ENCODE measurements at regions not wholly inside any gene's neighbourhood (a gene's known extent, or its start where the extent isn't known, plus 50 kb on each side); places are given as distances from the start of the nearest gene placed in this dataset.
A peak's percentile ranks its signal among the peaks of the same experiment; 100 is the strongest.

DNA sequence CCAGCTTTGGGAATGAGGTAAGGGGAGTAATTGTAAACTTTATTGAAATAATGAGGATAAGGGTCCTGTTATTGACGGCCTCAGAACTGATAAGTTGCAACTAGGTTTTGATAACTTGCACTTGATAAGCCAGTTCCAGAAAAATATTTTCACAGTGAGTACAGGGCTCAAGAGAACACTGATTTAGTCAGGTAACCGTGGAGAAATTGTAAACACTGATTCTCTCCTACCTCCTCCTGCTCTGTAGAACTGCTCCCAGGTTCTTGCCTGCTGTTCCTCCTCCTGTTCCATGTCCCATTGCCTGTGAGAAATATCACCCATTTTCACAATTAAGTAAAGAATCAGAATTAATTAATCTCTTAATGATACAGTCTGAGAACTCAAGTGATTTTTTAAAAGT lies 55.0 kb upstream of the CXXC4 start:
- Histone ChIP-seq H3K4me3 (no peak overlapping the region), H4K20me1 (ENCODE audit: insufficient read depth, poor library complexity, severe bottlenecking) (no peaks in the 10 kb centered on the region), H3K27me3 (no peaks in the 10 kb centered on the region), H3K9me3 (ENCODE audit: low read depth) (no peaks in the 10 kb centered on the region), H2AFZ (no peak overlapping the region), H3K4me1 (ENCODE audit: insufficient read depth) (no peaks in the 10 kb centered on the region), H3K79me2 (no peaks in the 10 kb centered on the region), H3K4me2 (no peak overlapping the region), H3K9me2 (replicated peaks; ENCODE audit: insufficient read depth) (no peaks in the 10 kb centered on the region), H3K27ac (no peak overlapping the region), H3K36me3 (replicated peaks; ENCODE audit: insufficient read depth, low read depth) (no peaks in the 10 kb centered on the region)
- no peak for DNase-seq (ENCODE audit: low spot score)
- TF ChIP-seq EZH2 (IDR thresholded peaks at IDR 0.05; ENCODE audit: borderline replicate concordance): no peak
- TF ChIP-seq, protein P1, sequence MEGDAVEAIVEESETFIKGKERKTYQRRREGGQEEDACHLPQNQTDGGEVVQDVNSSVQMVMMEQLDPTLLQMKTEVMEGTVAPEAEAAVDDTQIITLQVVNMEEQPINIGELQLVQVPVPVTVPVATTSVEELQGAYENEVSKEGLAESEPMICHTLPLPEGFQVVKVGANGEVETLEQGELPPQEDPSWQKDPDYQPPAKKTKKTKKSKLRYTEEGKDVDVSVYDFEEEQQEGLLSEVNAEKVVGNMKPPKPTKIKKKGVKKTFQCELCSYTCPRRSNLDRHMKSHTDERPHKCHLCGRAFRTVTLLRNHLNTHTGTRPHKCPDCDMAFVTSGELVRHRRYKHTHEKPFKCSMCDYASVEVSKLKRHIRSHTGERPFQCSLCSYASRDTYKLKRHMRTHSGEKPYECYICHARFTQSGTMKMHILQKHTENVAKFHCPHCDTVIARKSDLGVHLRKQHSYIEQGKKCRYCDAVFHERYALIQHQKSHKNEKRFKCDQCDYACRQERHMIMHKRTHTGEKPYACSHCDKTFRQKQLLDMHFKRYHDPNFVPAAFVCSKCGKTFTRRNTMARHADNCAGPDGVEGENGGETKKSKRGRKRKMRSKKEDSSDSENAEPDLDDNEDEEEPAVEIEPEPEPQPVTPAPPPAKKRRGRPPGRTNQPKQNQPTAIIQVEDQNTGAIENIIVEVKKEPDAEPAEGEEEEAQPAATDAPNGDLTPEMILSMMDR (IDR thresholded peaks at IDR 0.05; ENCODE audit: poor library complexity): no peak
- TF ChIP-seq EZH2phosphoT487 (IDR thresholded peaks at IDR 0.05; ENCODE audit: low read depth, severe bottlenecking, unreplicated experiment): no peak
- 58% methylated on average over 2 of the region's 2 CpGs for WGBS (ENCODE audit: low lambda C conversion rate, missing lambda C conversion rate)

DNA sequence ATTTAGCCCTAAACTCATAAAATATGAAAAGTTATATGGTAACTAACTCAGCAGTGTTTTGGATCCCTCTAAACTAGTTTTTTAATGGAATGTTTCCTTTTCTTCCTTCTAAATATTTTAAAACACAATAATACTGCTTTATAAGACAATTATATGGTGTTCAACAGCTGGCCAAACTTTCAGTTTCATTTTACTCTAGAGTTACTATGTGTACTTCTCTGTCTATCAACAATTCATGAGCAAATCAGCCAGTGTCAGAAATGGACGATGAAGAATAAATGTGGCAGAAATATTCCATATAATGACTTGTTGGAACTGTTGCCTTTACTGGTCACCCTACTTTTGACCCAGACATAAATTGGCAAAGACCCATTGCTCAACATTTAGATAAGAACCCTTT lies 64.8 kb upstream of the CXXC4 start:
- Histone ChIP-seq H3K4me2 (no peak overlapping the region), H3K79me2 (no peaks in the 10 kb centered on the region), H3K36me3 (replicated peaks; ENCODE audit: insufficient read depth, low read depth) (no peaks in the 10 kb centered on the region), H2AFZ (no peak overlapping the region), H3K9me3 (ENCODE audit: low read depth) (no peaks in the 10 kb centered on the region), H3K27me3 (no peaks in the 10 kb centered on the region), H3K4me1 (ENCODE audit: insufficient read depth) (no peaks in the 10 kb centered on the region), H4K20me1 (ENCODE audit: insufficient read depth, poor library complexity, severe bottlenecking) (no peaks in the 10 kb centered on the region), H3K9me2 (replicated peaks; ENCODE audit: insufficient read depth) (no peaks in the 10 kb centered on the region), H3K27ac (no peak overlapping the region), H3K4me3 (no peak overlapping the region)
- no peak for DNase-seq (ENCODE audit: low spot score)
- WGBS (ENCODE audit: low lambda C conversion rate, missing lambda C conversion rate): 85% methylated on average over 1 of the region's 1 CpG
- TF ChIP-seq EZH2 (IDR thresholded peaks at IDR 0.05; ENCODE audit: borderline replicate concordance): no peak
- TF ChIP-seq, protein P1 (IDR thresholded peaks at IDR 0.05; ENCODE audit: poor library complexity): no peak
- no peak for TF ChIP-seq EZH2phosphoT487 (IDR thresholded peaks at IDR 0.05; ENCODE audit: low read depth, severe bottlenecking, unreplicated experiment)

DNA sequence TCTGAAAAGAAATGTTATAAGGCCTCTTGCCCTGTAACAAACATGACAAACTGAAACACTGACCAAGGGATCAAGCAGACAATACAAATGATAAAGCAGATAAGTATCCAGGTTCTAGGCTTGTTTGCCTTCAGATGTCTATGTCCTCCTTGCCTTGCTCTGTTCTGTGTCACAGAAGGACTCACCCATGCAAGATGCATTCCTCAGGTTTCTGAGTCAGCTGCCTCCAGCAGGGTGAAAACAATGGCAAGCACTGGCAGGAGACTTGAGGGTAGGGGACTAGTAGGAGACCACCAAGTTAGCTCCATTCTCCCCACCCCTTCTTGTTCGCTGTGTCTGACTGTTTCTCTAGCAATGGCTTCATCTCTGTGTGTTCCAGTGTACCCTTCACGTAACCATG lies 76.6 kb upstream of the CXXC4 start:
- 87% methylated on average over 2 of the region's 2 CpGs for WGBS (ENCODE audit: low lambda C conversion rate, missing lambda C conversion rate)
- Histone ChIP-seq H2AFZ (no peak overlapping the region), H3K27ac (peak overlapping the region; percentile 27), H3K79me2 (no peaks in the 10 kb centered on the region), H4K20me1 (ENCODE audit: insufficient read depth, poor library complexity, severe bottlenecking) (no peaks in the 10 kb centered on the region), H3K4me2 (no peak overlapping the region), H3K36me3 (replicated peaks; ENCODE audit: insufficient read depth, low read depth) (no peaks in the 10 kb centered on the region), H3K9me2 (replicated peaks; ENCODE audit: insufficient read depth) (no peaks in the 10 kb centered on the region), H3K4me1 (ENCODE audit: insufficient read depth) (no peaks in the 10 kb centered on the region), H3K9me3 (ENCODE audit: low read depth) (no peaks in the 10 kb centered on the region), H3K27me3 (no peaks in the 10 kb centered on the region), H3K4me3 (no peak overlapping the region)
- TF ChIP-seq, protein P1 (IDR thresholded peaks at IDR 0.05; ENCODE audit: poor library complexity): no peak
- TF ChIP-seq EZH2 (IDR thresholded peaks at IDR 0.05; ENCODE audit: borderline replicate concordance) (no peak), EZH2phosphoT487 (IDR thresholded peaks at IDR 0.05; ENCODE audit: low read depth, severe bottlenecking, unreplicated experiment) (no peak)
- no peak for DNase-seq (ENCODE audit: low spot score)

DNA sequence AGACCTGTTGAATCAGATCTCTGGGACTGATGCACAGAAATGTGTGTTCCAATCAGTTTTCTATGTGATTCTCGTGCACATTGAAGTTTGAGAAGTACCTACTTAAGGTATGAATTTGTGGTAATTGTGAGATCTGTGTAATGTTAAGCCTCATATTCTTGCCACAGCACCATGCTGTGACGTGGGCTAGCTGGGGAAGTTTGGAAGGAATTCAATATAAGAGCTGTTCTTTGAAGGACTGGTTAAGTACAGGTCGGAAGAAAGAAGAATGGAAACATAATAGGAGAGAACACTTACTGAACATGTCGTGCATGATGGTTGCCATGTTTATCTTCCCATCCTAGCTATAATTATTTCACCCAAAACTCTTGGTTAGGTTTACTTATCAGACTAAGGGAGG lies 79.7 kb upstream of the CXXC4 start:
- Histone ChIP-seq H3K36me3 (replicated peaks; ENCODE audit: insufficient read depth, low read depth) (no peaks in the 10 kb centered on the region), H3K27me3 (no peaks in the 10 kb centered on the region), H3K4me2 (no peak overlapping the region), H3K4me1 (ENCODE audit: insufficient read depth) (no peaks in the 10 kb centered on the region), H3K9me3 (ENCODE audit: low read depth) (no peaks in the 10 kb centered on the region), H3K79me2 (no peaks in the 10 kb centered on the region), H3K9me2 (replicated peaks; ENCODE audit: insufficient read depth) (no peaks in the 10 kb centered on the region), H4K20me1 (ENCODE audit: insufficient read depth, poor library complexity, severe bottlenecking) (no peaks in the 10 kb centered on the region), H3K27ac (no peak overlapping the region), H3K4me3 (no peak overlapping the region), H2AFZ (no peak overlapping the region)
- TF ChIP-seq EZH2phosphoT487 (IDR thresholded peaks at IDR 0.05; ENCODE audit: low read depth, severe bottlenecking, unreplicated experiment): no peak
- TF ChIP-seq EZH2 (IDR thresholded peaks at IDR 0.05; ENCODE audit: borderline replicate concordance): no peak
- TF ChIP-seq, protein P1 (IDR thresholded peaks at IDR 0.05; ENCODE audit: poor library complexity): no peak
- DNase-seq (ENCODE audit: low spot score): no peak
- WGBS (ENCODE audit: low lambda C conversion rate, missing lambda C conversion rate): 87% methylated on average over 4 of the region's 4 CpGs
